PC-3 (cell line): ENCODE measurements at regions not wholly inside any gene's neighbourhood (a gene's known extent, or its start where the extent isn't known, plus 50 kb on each side); places are given as distances from the start of the nearest gene placed in this dataset. TPM values are rescaled to one million over a fixed set of nuclear protein-coding genes. Genes with fewer than 3 reads are reported as not detected.

ENCODE experiments used
- ATAC-seq: fragments of 200-7000 bp; cut with Tn5 transposase; 2 replicates; pipeline ENCODE4 v1.9.1; 2020; ENCODE audit warnings: mild to moderate bottlenecking, moderate library complexity
- BruUV-seq: library from RNA; stranded (reverse); fragments of 400-500 nt; replicated peaks from 2 replicates; lab custom pipeline; 2021; lab: Mats Ljungman, UMichigan
- CTCF ChIA-PET: fragments of 300-600 bp; sonication (Branson Sonifier 250); formaldehyde crosslinking; loops from one replicate; lab custom pipeline; 2022; ENCODE audit warnings: antibody characterized with exemption; lab: Charles Lee
- POLR2A ChIA-PET: fragments of 300-600 bp; sonication (Branson Sonifier 250); formaldehyde crosslinking; loops from one replicate; lab custom pipeline; 2022; ENCODE audit warnings: antibody characterized with exemption; ENCODE audit not compliant: unreplicated experiment; lab: Charles Lee
- DNase-seq: peaks from one replicate; pipeline ENCODE4 v3.0.0-alpha.2; 2015
- H2AFZ ChIP-seq: fragments of 300-600 bp; sonication (generic); 2 replicates; pipeline ENCODE4 v1.6.0; 2016; ENCODE audit warnings: antibody characterized with exemption, low read length
- H3F3A ChIP-seq: fragments of 300-600 bp; sonication (generic); one replicate; pipeline ENCODE4 v1.6.0; 2017; ENCODE audit warnings: antibody characterized with exemption, low read length, control low read depth, mild to moderate bottlenecking; ENCODE audit not compliant: unreplicated experiment
- H3K27ac ChIP-seq: fragments of 300-600 bp; sonication (generic); 2 replicates; pipeline ENCODE4 v1.5.1; 2016; ENCODE audit warnings: mild to moderate bottlenecking, low read length
- H3K27me3 ChIP-seq: fragments of 300-600 bp; sonication (generic); 2 replicates; pipeline ENCODE4 v1.6.1; 2016; ENCODE audit warnings: low read length, mixed read lengths
- H3K36me3 ChIP-seq: fragments of 300-600 bp; sonication (generic); 2 replicates; pipeline ENCODE4 v1.6.1; 2016; ENCODE audit warnings: low read depth, mixed run types, low read length, mixed read lengths
- H3K4me1 ChIP-seq: fragments of 300-600 bp; sonication (generic); 2 replicates; pipeline ENCODE4 v1.5.1; 2016; ENCODE audit warnings: low read length; ENCODE audit not compliant: insufficient read depth
- H3K4me2 ChIP-seq: fragments of 300-600 bp; sonication (generic); 2 replicates; pipeline ENCODE4 v1.6.0; 2016; ENCODE audit warnings: low read length
- H3K4me3 ChIP-seq: fragments of 300-600 bp; sonication (generic); 2 replicates; pipeline ENCODE4 v1.5.1; 2016; ENCODE audit warnings: mild to moderate bottlenecking, low read length, mixed read lengths
- H3K79me2 ChIP-seq: fragments of 300-600 bp; sonication (generic); 2 replicates; pipeline ENCODE4 v1.6.1; 2017; ENCODE audit warnings: low read length, mixed read lengths
- H3K9ac ChIP-seq: fragments of 300-600 bp; sonication (generic); 2 replicates; pipeline ENCODE4 v1.6.0; 2016; ENCODE audit warnings: mild to moderate bottlenecking, low read length
- H3K9me2 ChIP-seq: fragments of 300-600 bp; sonication (generic); replicated peaks from 2 replicates; pipeline ENCODE4 v1.6.1; 2016; ENCODE audit warnings: mixed run types, low read length, mixed read lengths
- H3K9me3 ChIP-seq: fragments of 300-600 bp; sonication (generic); 2 replicates; pipeline ENCODE4 v1.6.1; 2016; ENCODE audit warnings: low read length, mixed read lengths
- H4K20me1 ChIP-seq: fragments of 300-600 bp; sonication (generic); 2 replicates; pipeline ENCODE4 v1.6.1; 2016; ENCODE audit warnings: low read length, mixed read lengths
- CTCF ChIP-seq: fragments of 300-600 bp; sonication (generic); conservative IDR thresholded peaks from 2 replicates; pipeline ENCODE4 v1.5.1; 2017; ENCODE audit warnings: antibody characterized with exemption, low read depth, mild to moderate bottlenecking, low read length
- EZH2 ChIP-seq: fragments of 300-600 bp; sonication (generic); IDR thresholded peaks from one replicate; pipeline ENCODE4 v1.6.1; 2017; ENCODE audit warnings: antibody characterized with exemption, mild to moderate bottlenecking, low read length; ENCODE audit not compliant: unreplicated experiment
- EZH2phosphoT487 ChIP-seq: fragments of 300-600 bp; sonication (generic); IDR thresholded peaks from 2 replicates; pipeline ENCODE4 v1.6.1; 2018; ENCODE audit warnings: mild to moderate bottlenecking, antibody characterized with exemption, low read length, borderline replicate concordance
- intact Hi-C: fragments of 100-400 bp; cut with micrococcal nuclease; formaldehyde crosslinking; loops from 2 replicates; pipeline ENCODE4 v1.9.0; 2023
- microRNA-seq: library from miRNA; unstranded; fragments of <30 nt; microRNA quantifications from one replicate; pipeline ENCODE4 v1.1.0, GENCODE V29; 2020; ENCODE audit not compliant: unreplicated experiment

- no peaks in the 10 kb centered on the region for H3K9me2 ChIP-seq
- H3K4me3 ChIP-seq = no peak overlapping the region
- no peak overlapping the region for H2AFZ ChIP-seq
- H3K79me2 ChIP-seq = no peaks in the 10 kb centered on the region
- H3K36me3 ChIP-seq = no peaks in the 10 kb centered on the region
- intact Hi-C loops = no loop called here
- no peaks in the 10 kb centered on the region for H3K4me1 ChIP-seq
- ATAC-seq (no peak), DNase-seq (no peak)
- ChIA-PET POLR2A (no interaction called here), CTCF (no interaction called here)
- H3K9me3 ChIP-seq = no peaks in the 10 kb centered on the region
- H3K27ac ChIP-seq = no peak overlapping the region
- no peak overlapping the region for H3K9ac ChIP-seq
- H3K4me2 ChIP-seq = no peak overlapping the region
- no TSS peak for BruUV-seq
- no peaks in the 10 kb centered on the region for H4K20me1 ChIP-seq
- TF ChIP-seq EZH2 = no peak
- TF ChIP-seq CTCF = no peak
- TF ChIP-seq EZH2phosphoT487 = no peak
- H3F3A ChIP-seq = no peaks in the 10 kb centered on the region
- H3K27me3 ChIP-seq = peaks cover 3% of the 10 kb centered on the region; the same call in 1 of the 2 replicates
Observed at GRCh38 chr2:181399027-181399426, 58.2 kb upstream of the ITGA4 start.

DNA sequence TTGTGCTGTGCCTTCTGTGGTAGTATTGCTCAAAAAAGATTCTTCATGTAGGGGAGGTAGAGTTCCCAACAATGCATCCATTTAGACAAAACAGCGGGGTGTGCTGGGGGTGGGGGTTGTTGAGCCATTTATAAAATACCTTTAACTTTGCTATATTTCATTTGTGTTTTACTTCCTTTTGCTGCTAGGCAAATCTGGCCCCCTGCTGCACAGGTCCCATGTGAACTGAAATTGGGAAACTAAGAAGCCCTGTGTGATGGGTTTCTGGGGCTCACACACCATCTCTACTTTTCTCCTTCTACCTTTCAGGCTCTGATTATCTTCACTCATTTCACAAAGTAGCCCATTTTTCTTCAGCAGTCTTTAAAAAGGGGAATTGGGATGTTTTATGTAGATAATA, 52.7 kb upstream of the ITGA4 start:
- Histone ChIP-seq H3K79me2 (no peaks in the 10 kb centered on the region), H3F3A (no peaks in the 10 kb centered on the region), H3K9me2 (no peaks in the 10 kb centered on the region), H3K4me1 (no peaks in the 10 kb centered on the region), H3K36me3 (no peaks in the 10 kb centered on the region), H4K20me1 (no peaks in the 10 kb centered on the region), H2AFZ (no peak overlapping the region), H3K9ac (no peak overlapping the region), H3K4me3 (no peak overlapping the region), H3K9me3 (no peaks in the 10 kb centered on the region), H3K4me2 (no peak overlapping the region), H3K27ac (no peak overlapping the region), H3K27me3 (peaks cover 4% of the 10 kb centered on the region; the same call in 1 of the 2 replicates)
- ChIA-PET POLR2A (no interaction called here), CTCF (no interaction called here)
- no peak for ATAC-seq
- DNase-seq = no peak
- BruUV-seq = no TSS peak
- intact Hi-C loops = no loop called here
- TF ChIP-seq CTCF = no peak
- no peak for TF ChIP-seq EZH2phosphoT487
- TF ChIP-seq EZH2 = no peak

DNA sequence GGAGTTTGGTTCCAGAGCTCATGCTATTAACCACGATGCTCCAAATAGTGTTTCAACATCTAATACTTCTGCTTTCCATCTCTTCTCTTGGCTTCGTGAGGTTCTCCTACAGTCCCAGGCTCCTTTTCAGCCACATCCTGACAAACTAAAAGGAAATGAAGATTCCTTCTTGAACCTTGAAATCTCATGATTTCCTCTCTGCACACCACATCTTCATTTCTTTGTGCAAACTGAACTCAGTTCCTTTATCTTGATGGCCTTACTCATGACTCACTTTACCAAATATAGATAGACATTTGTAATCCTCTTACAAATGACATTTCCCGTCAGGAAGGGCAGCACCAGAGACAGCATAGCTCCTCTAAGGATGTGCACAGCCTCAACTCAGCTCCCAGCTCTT, 50.0 kb upstream of the ITGA4 start:
- Histone ChIP-seq H3K9me3 (no peaks in the 10 kb centered on the region), H3F3A (no peaks in the 10 kb centered on the region), H3K36me3 (no peaks in the 10 kb centered on the region), H3K27ac (no peak overlapping the region), H3K9me2 (no peaks in the 10 kb centered on the region), H2AFZ (no peak overlapping the region), H3K79me2 (no peaks in the 10 kb centered on the region), H3K9ac (no peak overlapping the region), H3K27me3 (peaks cover 4% of the 10 kb centered on the region; the same call in 1 of the 2 replicates), H4K20me1 (no peaks in the 10 kb centered on the region), H3K4me2 (no peak overlapping the region), H3K4me3 (no peak overlapping the region), H3K4me1 (no peaks in the 10 kb centered on the region)
- ChIA-PET CTCF (no interaction called here), POLR2A (no interaction called here)
- DNase-seq (no peak), ATAC-seq (no peak)
- intact Hi-C loops = no loop called here
- no TSS peak for BruUV-seq
- TF ChIP-seq EZH2phosphoT487 (no peak), EZH2 (no peak), CTCF (no peak)

Small RNAs in the stretch of these regions (microRNA-seq; reads per million reads assigned to microRNA genes)
- not detected for gene MIR4437
